Frontal cortex (tissue), 3 donors: ENCODE measurements at regions not wholly inside any gene's neighbourhood (a gene's known extent, or its start where the extent isn't known, plus 50 kb on each side); places are given as distances from the start of the nearest gene placed in this dataset.
A peak's percentile ranks its signal among the peaks of the same experiment; 100 is the strongest.

ENCODE experiments used
- DNase-seq, 2 donors: peaks; one replicate each; pipeline ENCODE4 v3.0.0; 2012; ENCODE audit warnings: low spot score in 2 of 2
- FAIRE-seq: peaks from 2 replicates; lab custom pipeline; 2012; peaks lifted over from hg19 to GRCh38; lab: Jason Lieb, UNC
- donor health status: control.
- donor health status: control.
- donor health status: control.

- DNase-seq (no peak), FAIRE-seq (no peak)
Observed at GRCh38 chr4:33160126-33160525, 2440.0 kb downstream of the PCDH7 start.

GRCh38 chr4:33161202-33161601, 2441.0 kb downstream of the PCDH7 start:
- DNase-seq (no peak), FAIRE-seq (no peak)

GRCh38 chr4:33162122-33162521, 2442.0 kb downstream of the PCDH7 start:
- DNase-seq (no peak), FAIRE-seq (no peak)

GRCh38 chr4:33171873-33172525, 2451.8 kb downstream of the PCDH7 start:
- no peak for DNase-seq
- FAIRE-seq, result no peak

GRCh38 chr4:33176566-33176965, 2456.4 kb downstream of the PCDH7 start:
- no peak for DNase-seq
- no peak for FAIRE-seq

- no peak for FAIRE-seq
- DNase-seq, result no peak
Observed at GRCh38 chr4:33184657-33185290, 2464.6 kb downstream of the PCDH7 start.

GRCh38 chr4:33187035-33187434, 2466.9 kb downstream of the PCDH7 start:
- DNase-seq (no peak), FAIRE-seq (no peak)

GRCh38 chr4:33188733-33189132, 2468.6 kb downstream of the PCDH7 start:
- DNase-seq, result no peak
- FAIRE-seq, result no peak

- DNase-seq (no peak), FAIRE-seq (no peak)
Observed at GRCh38 chr4:33189169-33189568, 2469.0 kb downstream of the PCDH7 start.

- FAIRE-seq (no peak), DNase-seq (no peak)
Observed at GRCh38 chr4:33193109-33193508, 2472.9 kb downstream of the PCDH7 start.

- FAIRE-seq, result no peak
Observed at GRCh38 chr4:33200377-33200776, 2480.2 kb downstream of the PCDH7 start.

GRCh38 chr4:33218238-33218637, 2498.1 kb downstream of the PCDH7 start:
- FAIRE-seq, result no peak
- no peak for DNase-seq

More at GRCh38 chr4:33200377-33200776, 2480.2 kb downstream of the PCDH7 start:
- DNase-seq, result no peak

GRCh38 chr4:33226133-33226532, 2506.0 kb downstream of the PCDH7 start:
- FAIRE-seq, result no peak

GRCh38 chr4:33226783-33227182, 2506.6 kb downstream of the PCDH7 start:
- no peak for FAIRE-seq
- DNase-seq, result no peak

More at GRCh38 chr4:33226133-33226532, 2506.0 kb downstream of the PCDH7 start:
- DNase-seq, result no peak

GRCh38 chr4:33255094-33255493, 2534.9 kb downstream of the PCDH7 start:
- FAIRE-seq (no peak), DNase-seq (no peak)

GRCh38 chr4:33255507-33255906, 2535.3 kb downstream of the PCDH7 start:
- DNase-seq (no peak), FAIRE-seq (no peak)

- DNase-seq (no peak), FAIRE-seq (no peak)
Observed at GRCh38 chr4:33262824-33263223, 2542.7 kb downstream of the PCDH7 start.

- FAIRE-seq (no peak), DNase-seq (no peak)
Observed at GRCh38 chr4:33268776-33269175, 2548.6 kb downstream of the PCDH7 start.

- FAIRE-seq (no peak), DNase-seq (no peak)
Observed at GRCh38 chr4:33270403-33270802, 2550.2 kb downstream of the PCDH7 start.

GRCh38 chr4:33272722-33273121, 2552.6 kb downstream of the PCDH7 start:
- FAIRE-seq (no peak), DNase-seq (no peak)

- DNase-seq, result no peak
- peak; percentile 40 for FAIRE-seq
Observed at GRCh38 chr4:33283818-33284217, 2563.6 kb downstream of the PCDH7 start.
